T-helper 9 cell (primary cell): ENCODE measurements at regions not wholly inside any gene's neighbourhood (a gene's known extent, or its start where the extent isn't known, plus 50 kb on each side); places are given as distances from the start of the nearest gene placed in this dataset.
"Not testable (repeated sequence)": the region's sequence is repeated elsewhere in the genome, so short reads cannot be mapped to it uniquely, and the experiment has no call there.

Experiments used
- DNase-seq: peaks from one replicate; pipeline ENCODE4 v3.0.0-alpha.2; 2020

DNA sequence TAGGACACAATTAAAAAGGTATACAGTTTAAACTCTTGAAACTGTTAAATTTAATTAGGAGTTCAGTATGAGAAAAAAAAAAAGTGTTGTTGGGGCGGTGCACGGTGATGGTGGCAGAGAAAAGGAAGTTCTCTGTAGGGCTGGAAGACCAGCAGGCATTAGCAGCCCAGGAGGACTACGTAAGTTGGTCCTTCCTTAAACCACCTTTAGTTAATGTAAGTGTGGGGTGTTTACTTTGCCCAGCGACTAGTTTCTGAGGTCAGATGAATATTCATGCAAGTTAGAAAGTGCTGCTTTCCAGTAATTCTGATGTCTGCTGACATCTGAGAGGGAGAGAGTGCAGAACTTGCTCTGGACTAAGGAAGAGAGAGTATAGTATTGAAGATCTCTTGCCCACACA lies 54.9 kb downstream of the NKX2-1 start:
- no peak for DNase-seq

- no peak for DNase-seq
Measured at GRCh38 chr14:36462890-36463289, 57.1 kb downstream of the NKX2-1 start.

GRCh38 chr14:36455241-36455627 lies 64.8 kb downstream of the NKX2-1 start:
- no peak for DNase-seq

GRCh38 chr14:36454599-36455240 lies 65.3 kb downstream of the NKX2-1 start:
- DNase-seq, result no peak

DNA sequence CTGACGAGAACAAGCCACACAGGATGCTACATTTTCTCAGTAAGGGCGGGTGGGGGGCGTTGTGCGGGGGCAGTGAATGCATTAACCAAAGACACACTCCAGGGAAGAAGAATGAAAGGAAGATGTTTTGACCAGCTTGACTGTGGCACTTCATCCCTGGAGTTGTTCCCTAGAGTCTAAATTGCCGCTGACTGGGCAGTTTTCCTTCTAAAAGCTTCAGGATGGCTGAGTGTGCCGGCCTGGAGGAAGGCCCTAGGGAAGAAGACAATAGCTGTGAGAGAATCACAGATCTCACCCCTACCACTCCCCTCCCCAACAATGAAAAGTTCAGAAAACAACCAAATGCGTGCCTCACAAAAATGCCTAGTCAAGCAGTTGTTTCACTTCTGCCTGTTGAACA lies 67.2 kb downstream of the NKX2-1 start:
- DNase-seq, result no peak

- DNase-seq, result no peak
Measured at GRCh38 chr14:36451310-36452065, 68.5 kb downstream of the NKX2-1 start.

DNA sequence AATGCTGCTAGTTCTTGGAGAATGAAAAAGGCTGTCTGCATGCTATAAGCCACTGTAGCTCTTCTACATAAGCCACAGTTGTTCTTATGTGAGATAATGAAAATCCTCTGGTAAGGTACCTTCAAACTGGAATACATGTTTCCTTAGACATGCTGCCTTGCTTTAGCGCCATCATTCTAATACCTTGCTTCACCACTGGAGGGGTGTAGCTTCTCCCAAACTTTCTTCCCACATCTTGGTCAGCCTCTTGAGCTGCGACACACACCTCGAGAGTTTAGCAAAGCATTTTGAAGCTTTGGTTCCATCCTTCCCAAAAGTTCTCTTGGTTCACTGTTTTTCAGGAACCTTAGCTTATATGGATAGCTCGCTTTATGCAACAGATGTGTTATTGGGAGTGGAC lies 69.5 kb downstream of the NKX2-1 start:
- no peak for DNase-seq

DNA sequence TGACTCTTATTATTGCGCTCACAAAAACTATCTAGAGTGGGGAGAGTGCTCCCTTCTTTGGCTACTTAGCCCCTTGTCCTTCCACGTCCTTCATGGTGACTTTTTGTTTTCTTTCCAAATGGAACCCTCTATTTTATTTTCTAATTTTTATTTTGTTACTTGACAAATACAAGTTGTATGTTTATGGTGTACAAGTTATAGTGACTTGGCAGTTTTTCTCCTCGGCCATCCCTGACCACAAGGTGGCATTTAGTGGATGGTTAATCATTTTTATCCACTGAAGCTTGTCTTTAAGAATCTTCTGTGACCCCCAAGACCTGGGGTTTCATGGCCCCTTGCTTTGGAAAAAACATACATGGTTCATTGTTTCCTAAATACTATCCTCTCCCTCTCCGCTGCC lies 70.1 kb downstream of the NKX2-1 start:
- DNase-seq, result no peak

DNA sequence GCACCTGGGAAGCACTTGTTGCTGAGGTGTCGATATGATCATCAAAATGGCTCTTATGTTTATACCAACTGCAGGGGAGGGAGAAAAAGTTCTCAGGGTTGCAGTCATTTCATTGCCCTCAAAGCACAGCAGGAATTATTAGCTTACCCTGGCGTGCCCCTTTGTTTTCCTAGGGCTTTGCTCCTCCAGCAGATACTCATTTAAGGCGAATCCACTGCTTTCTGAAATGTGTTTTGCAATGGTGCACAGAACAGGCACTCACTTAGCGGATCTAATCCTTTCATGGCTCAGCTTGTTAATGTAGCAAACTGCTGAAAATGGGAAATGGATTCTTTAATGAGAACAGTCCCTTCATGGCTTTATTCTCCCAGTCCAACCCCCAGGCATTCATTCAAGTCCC lies 76.7 kb downstream of the NKX2-1 start:
- no peak for DNase-seq

DNA sequence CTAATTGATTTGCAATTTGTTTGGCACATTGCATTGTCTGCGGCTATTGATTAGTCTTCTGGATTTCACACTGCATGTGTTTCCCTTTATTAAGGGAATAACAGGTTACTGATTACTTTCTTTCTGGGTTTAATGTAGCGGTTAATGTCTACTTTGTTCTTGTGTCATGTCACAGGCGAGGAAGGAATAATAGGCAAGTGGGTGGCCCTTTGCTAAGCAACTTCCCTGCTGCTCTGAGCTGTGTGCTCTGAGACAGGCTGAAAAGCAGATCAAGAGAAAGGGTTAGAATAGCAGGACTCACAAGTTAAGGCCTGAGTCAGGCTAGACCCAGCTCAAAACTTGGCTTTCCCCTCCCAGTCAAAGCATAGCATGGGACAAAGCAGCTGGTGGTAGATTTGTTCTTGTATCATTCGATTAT lies 77.2 kb downstream of the NKX2-1 start:
- DNase-seq, result no peak

DNA sequence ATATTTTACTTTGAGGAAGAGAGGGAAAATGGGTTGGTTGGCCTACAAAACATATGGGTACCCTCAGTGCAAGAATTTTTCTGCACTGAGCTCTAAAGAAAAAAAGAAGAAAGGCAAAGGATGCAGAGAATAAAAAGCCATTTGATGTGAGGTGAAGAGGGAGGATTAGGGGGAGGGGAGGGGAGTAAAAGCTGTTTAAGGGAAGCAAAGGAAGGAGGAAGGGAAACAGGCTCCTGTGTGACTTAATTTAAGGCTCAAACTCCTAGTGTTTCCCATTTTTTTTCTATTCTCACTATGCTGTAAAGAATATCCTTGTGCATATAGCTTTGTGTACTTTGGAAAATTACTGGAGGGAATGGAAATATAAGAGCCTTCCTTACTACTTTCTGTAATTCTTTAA lies 78.7 kb downstream of the NKX2-1 start:
- DNase-seq, result no peak

DNA sequence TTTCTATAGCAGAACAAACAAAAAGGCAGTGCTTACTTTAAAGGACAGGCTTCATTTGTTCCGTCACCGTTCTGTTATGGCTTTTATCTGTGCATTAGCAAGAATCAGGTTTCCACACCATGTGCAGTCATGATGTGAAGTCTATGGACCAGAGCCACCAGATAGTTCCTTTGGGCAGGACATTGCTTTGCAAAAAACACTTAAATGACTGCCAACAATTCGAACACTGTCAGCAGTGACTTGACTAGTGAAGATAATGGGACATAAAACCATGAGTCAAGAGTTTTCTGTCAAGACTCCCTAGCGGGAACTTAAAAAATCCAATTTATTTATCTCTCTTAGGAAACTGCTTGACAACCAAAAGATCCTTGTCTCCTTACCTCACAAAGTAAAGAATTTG lies 80.3 kb downstream of the NKX2-1 start:
- no peak for DNase-seq

DNA sequence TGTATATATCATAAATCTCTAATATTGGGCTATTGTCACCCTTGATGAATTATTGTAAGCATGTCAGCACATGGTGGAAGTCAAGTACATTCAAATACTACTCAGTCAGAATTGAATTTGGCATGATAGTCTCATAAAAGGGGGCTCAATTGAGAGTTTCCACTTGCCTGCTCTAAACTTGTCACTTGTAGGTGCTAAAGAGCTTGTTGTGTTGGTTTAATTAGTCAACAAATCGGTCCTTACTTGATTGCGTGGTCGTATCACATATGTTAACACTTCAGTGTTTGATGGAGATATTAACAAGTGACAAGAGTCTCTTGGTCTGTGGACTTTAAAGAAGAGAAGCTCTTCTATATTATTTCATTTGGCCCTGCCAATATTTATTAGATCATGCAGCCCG lies 81.1 kb downstream of the NKX2-1 start:
- DNase-seq, result no peak

- DNase-seq, result no peak
Measured at GRCh38 chr14:36430662-36431084, 89.4 kb downstream of the NKX2-1 start.

- DNase-seq, result no peak
Measured at GRCh38 chr14:36430169-36430568, 89.9 kb downstream of the NKX2-1 start.

- DNase-seq, result no peak
Measured at GRCh38 chr14:36429692-36430091, 90.3 kb downstream of the NKX2-1 start.

DNA sequence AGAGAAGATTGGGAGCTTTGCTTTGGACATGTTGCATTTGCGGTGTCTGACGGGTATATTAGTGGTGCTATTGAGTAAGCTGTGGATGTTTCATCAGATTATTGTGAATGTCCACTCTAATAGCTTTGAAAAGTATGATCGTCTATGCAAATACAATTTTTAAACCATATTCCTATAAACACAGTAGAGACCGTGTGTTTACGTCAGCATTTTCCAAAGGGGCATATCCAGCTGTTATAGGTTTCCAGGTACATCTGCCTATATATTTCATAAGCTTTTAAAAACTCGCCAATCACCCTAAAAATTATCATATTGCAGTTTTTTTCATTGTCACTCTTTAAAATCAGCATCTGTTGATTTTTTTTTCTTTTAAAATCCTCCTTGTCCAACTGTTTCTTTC lies 91.7 kb downstream of the NKX2-1 start:
- no peak for DNase-seq

DNA sequence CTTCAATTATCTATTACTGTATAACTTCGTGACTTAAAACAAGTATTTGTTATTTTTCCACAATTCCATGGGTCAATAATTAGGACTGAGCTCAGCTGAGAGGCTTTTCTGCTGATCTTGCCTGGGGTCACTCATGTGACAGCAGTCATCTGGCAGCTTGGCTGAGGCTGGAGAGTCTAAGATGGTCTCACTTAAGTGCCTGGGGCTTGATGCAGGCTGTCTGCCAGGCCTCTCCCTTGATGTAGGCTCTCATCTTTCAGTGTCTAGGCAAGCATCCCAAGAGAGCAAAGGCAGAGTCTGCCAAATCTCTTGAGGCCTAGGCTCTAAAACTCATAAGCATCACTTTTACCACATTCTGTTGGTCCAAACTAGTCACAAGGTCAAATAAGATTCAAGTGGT lies 93.2 kb downstream of the NKX2-1 start:
- DNase-seq, result no peak

DNA sequence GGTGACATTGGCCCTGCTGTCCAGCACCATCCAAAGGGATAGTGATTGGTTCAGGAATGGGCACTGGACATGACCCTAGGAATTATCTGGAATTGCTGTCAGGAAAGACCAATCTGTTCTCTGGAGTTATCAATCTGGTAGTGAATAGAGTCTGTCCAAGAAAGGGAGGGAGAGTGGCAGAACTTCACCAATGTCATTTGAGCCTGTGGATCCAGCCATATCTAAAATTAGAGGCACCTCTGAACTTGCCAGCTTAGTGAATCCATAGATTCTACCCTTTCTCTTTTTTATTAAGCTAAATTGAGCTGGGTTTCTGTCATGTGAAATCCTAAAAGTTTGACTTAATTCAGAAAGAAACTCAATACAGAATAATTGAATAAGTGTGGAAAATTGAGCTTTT lies 93.9 kb downstream of the NKX2-1 start:
- no peak for DNase-seq

DNA sequence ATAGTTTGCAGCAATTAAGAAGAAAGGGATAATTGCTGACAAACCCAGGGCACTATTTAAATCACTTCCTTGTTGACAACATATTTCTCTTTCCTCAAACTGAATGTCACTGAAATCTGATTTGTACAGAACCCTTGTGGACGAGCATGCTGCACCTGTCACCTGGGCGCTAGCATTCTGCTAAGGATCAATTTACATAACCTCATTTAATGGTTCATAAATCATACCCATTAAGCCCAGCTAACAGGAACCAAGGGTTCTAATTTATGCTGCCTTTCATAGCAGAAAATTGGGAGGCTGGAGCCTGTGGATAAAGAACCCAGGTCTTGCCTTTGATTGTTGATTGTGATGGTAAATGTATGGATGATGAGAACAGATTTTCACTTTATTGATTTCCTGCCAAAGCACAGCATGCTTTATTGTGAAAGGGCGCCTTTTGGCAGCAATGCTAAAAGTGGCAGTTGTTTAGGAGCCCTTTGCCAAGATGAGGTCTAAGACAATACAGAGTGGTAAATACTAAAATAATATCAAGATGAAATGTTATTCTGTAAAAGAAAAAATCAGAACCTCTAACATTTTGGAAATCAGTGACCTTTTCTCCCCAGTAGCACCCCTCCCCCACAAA lies 95.4 kb downstream of the NKX2-1 start:
- DNase-seq, result no peak

DNA sequence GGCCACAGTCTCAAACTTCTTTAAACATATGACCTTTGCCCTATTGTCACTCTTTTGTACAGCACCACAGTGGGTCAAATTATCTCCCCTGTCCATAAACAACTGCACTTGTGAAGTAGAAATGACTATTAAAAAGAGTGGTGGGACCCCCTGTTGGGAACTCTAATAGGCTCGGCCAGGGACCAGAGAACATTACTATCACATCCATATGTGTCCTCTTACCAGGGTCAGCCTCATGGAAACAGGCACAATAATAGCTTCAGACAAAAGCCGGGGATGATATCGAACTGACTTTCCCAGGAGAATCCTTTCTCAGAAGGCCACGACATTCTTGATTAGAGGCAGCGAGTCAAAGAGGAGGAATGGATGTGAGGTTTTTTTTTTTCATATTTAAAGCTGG lies 96.6 kb downstream of the NKX2-1 start:
- DNase-seq, result no peak

DNA sequence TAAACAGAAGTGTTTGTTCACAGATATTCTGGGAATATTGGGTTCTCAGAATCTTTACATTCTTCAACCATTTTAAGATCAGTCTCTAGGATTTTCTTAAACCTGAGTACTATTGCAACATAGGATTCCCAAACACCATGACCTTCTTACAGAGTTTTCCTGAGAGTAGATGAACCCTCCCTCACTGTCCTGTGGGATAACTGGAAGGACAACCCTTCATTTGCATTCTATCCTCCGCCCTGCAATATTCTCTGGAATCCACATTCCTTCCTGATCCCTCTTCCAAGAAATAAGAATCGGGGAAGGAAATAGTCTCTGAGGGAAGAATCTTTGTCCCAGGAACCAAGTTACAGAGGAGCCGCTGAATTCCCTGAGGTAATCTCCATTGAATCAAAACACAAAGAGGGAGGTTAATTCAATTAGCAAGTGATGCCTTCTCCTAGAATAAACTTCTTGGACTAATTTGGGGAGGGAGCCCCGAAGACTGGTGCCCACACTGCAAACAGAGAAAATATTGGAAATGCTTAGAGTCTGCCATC lies 99.8 kb upstream of the MBIP start:
- DNase-seq, result no peak

DNA sequence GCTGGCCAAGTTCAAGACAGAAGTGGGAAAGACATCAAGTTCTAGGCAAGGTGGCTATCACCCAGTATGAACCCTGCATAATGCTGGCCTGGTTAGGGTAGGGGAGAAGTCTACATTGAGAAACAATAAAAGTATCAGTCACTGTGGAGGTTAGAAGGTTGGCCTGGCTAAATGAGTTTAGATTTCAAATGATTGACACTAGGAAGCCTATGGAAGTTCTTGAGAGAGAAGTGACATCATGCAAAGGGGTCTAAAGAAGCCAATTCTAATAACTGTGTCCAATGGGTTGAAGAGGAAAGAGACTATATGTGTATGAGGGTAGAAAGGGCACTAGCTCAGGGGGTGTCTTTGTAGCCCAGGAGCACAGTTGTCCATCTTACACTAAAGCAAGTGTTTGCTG lies 98.5 kb upstream of the MBIP start:
- no peak for DNase-seq

- not testable (repeated sequence) for DNase-seq
Measured at GRCh38 chr14:36411951-36412350, 91.5 kb upstream of the MBIP start.
